NOMO-1 (cell line): ENCODE measurements at regions not wholly inside any gene's neighbourhood (a gene's known extent, or its start where the extent isn't known, plus 50 kb on each side); places are given as distances from the start of the nearest gene placed in this dataset.

Source experiments
- DNase-seq, 2 experiments: peaks; one replicate each; lab custom pipeline; 2025; ENCODE audit not compliant: unreplicated experiment in 2 of 2; lab: John Stamatoyannopoulos, UW

- DNase-seq = no peak
These were observed 508.3 kb downstream of the SPRY1 start for GRCh38 chr4:123904882-123905281.

- DNase-seq = no peak
These were observed 517.0 kb downstream of the SPRY1 start for GRCh38 chr4:123913598-123913997.

- DNase-seq = no peak
These were observed 520.2 kb downstream of the SPRY1 start for GRCh38 chr4:123916821-123917220.

GRCh38 chr4:123919576-123920098, 523.0 kb downstream of the SPRY1 start:
- no peak for DNase-seq

GRCh38 chr4:123921339-123921738, 524.7 kb downstream of the SPRY1 start:
- no peak for DNase-seq

GRCh38 chr4:123922847-123923246, 526.3 kb downstream of the SPRY1 start:
- no peak for DNase-seq

- no peak for DNase-seq
These were observed 527.9 kb downstream of the SPRY1 start for GRCh38 chr4:123924536-123924935.

GRCh38 chr4:123929565-123929964, 533.0 kb downstream of the SPRY1 start:
- no peak for DNase-seq

GRCh38 chr4:123930996-123931395, 534.4 kb downstream of the SPRY1 start:
- DNase-seq = no peak

GRCh38 chr4:123934096-123934495, 537.5 kb downstream of the SPRY1 start:
- no peak for DNase-seq

GRCh38 chr4:123936621-123937043, 540.0 kb downstream of the SPRY1 start:
- no peak for DNase-seq

- no peak for DNase-seq
These were observed 541.0 kb downstream of the SPRY1 start for GRCh38 chr4:123937581-123937980.

GRCh38 chr4:123939621-123940020, 543.0 kb downstream of the SPRY1 start:
- DNase-seq = no peak

- no peak for DNase-seq
These were observed 544.0 kb downstream of the SPRY1 start for GRCh38 chr4:123940604-123941003.

- no peak for DNase-seq
These were observed 544.7 kb downstream of the SPRY1 start for GRCh38 chr4:123941306-123941705.

- DNase-seq = no peak
These were observed 547.4 kb downstream of the SPRY1 start for GRCh38 chr4:123943976-123944375.

- no peak for DNase-seq
These were observed 548.7 kb downstream of the SPRY1 start for GRCh38 chr4:123945301-123945700.

- no peak for DNase-seq
These were observed 553.9 kb downstream of the SPRY1 start for GRCh38 chr4:123950530-123950929.

GRCh38 chr4:123952530-123953274, 556.1 kb downstream of the SPRY1 start:
- no peak for DNase-seq

- no peak for DNase-seq
These were observed 557.0 kb downstream of the SPRY1 start for GRCh38 chr4:123953566-123953965.

GRCh38 chr4:123954220-123954619, 557.6 kb downstream of the SPRY1 start:
- DNase-seq = no peak

GRCh38 chr4:123955167-123955800, 558.7 kb downstream of the SPRY1 start:
- DNase-seq = no peak
